AG20443 (cell line): ENCODE measurements at regions not wholly inside any gene's neighbourhood (a gene's known extent, or its start where the extent isn't known, plus 50 kb on each side); places are given as distances from the start of the nearest gene placed in this dataset.

Experiments used
- DNase-seq: peaks from one replicate; pipeline ENCODE4 v3.0.0; 2012; ENCODE audit warnings: low spot score, mixed read lengths

GRCh38 chr2:220279372-220279771, 651.9 kb downstream of the SLC4A3 start:
- DNase-seq, result peak; percentile 39

GRCh38 chr2:220279840-220280239, 652.4 kb downstream of the SLC4A3 start:
- peak; percentile 25 for DNase-seq

- no peak for DNase-seq
Measured at GRCh38 chr2:220280736-220281135, 653.3 kb downstream of the SLC4A3 start.

- no peak for DNase-seq
Measured at GRCh38 chr2:220281771-220282170, 654.3 kb downstream of the SLC4A3 start.

GRCh38 chr2:220282236-220282635, 654.8 kb downstream of the SLC4A3 start:
- DNase-seq, result no peak

- no peak for DNase-seq
Measured at GRCh38 chr2:220293966-220294365, 666.5 kb downstream of the SLC4A3 start.

- DNase-seq, result no peak
Measured at GRCh38 chr2:220296174-220296573, 668.7 kb downstream of the SLC4A3 start.

GRCh38 chr2:220297093-220297492, 669.7 kb downstream of the SLC4A3 start:
- no peak for DNase-seq

GRCh38 chr2:220300806-220301205, 673.4 kb downstream of the SLC4A3 start:
- DNase-seq, result no peak

GRCh38 chr2:220302756-220303155, 675.3 kb downstream of the SLC4A3 start:
- no peak for DNase-seq

- no peak for DNase-seq
Measured at GRCh38 chr2:220309215-220309614, 681.8 kb downstream of the SLC4A3 start.

GRCh38 chr2:220310451-220310861, 683.0 kb downstream of the SLC4A3 start:
- DNase-seq, result no peak

GRCh38 chr2:220315098-220315823, 687.8 kb downstream of the SLC4A3 start:
- no peak for DNase-seq

- no peak for DNase-seq
Measured at GRCh38 chr2:220318037-220318436, 690.6 kb downstream of the SLC4A3 start.

- DNase-seq, result no peak
Measured at GRCh38 chr2:220318508-220318907, 691.1 kb downstream of the SLC4A3 start.

- no peak for DNase-seq
Measured at GRCh38 chr2:220320326-220320725, 692.9 kb downstream of the SLC4A3 start.

- no peak for DNase-seq
Measured at GRCh38 chr2:220332886-220333285, 705.5 kb downstream of the SLC4A3 start.

GRCh38 chr2:220334210-220334609, 706.8 kb downstream of the SLC4A3 start:
- DNase-seq, result no peak

- DNase-seq, result no peak
Measured at GRCh38 chr2:220334871-220335590, 707.6 kb downstream of the SLC4A3 start.

GRCh38 chr2:220335591-220335915, 708.1 kb downstream of the SLC4A3 start:
- DNase-seq, result no peak

GRCh38 chr2:220336771-220337170, 709.3 kb downstream of the SLC4A3 start:
- no peak for DNase-seq

- no peak for DNase-seq
Measured at GRCh38 chr2:220337611-220338440, 710.4 kb downstream of the SLC4A3 start.

- no peak for DNase-seq
Measured at GRCh38 chr2:220341014-220341413, 713.6 kb downstream of the SLC4A3 start.
